COR-L47 (cell line): ENCODE measurements at regions not wholly inside any gene's neighbourhood (a gene's known extent, or its start where the extent isn't known, plus 50 kb on each side); places are given as distances from the start of the nearest gene placed in this dataset.
"Not testable (repeated sequence)": the region's sequence is repeated elsewhere in the genome, so short reads cannot be mapped to it uniquely, and the experiment has no call there.

Experiments used
- DNase-seq: peaks from one replicate; lab custom pipeline; 2025; lab: John Stamatoyannopoulos, UW

- no peak for DNase-seq
Measured at GRCh38 chr4:105050896-105051295, 95.8 kb upstream of the TET2 start.

GRCh38 chr4:105057370-105058105 lies 89.1 kb upstream of the TET2 start:
- DNase-seq, result no peak

GRCh38 chr4:105058177-105058812 lies 88.4 kb upstream of the TET2 start:
- no peak for DNase-seq

- no peak for DNase-seq
Measured at GRCh38 chr4:105059337-105059736, 87.3 kb upstream of the TET2 start.

GRCh38 chr4:105060628-105061027 lies 86.0 kb upstream of the TET2 start:
- no peak for DNase-seq

- DNase-seq, result no peak
Measured at GRCh38 chr4:105061136-105061696, 85.5 kb upstream of the TET2 start.

GRCh38 chr4:105061731-105062130 lies 84.9 kb upstream of the TET2 start:
- DNase-seq, result no peak

- DNase-seq, result no peak
Measured at GRCh38 chr4:105066401-105066800, 80.3 kb upstream of the TET2 start.

- DNase-seq, result no peak
Measured at GRCh38 chr4:105067431-105067830, 79.2 kb upstream of the TET2 start.

GRCh38 chr4:105067946-105068345 lies 78.7 kb upstream of the TET2 start:
- peak; percentile 35 for DNase-seq

- DNase-seq, result peak; percentile 58
Measured at GRCh38 chr4:105068516-105068915, 78.2 kb upstream of the TET2 start.

GRCh38 chr4:105072095-105072494 lies 74.6 kb upstream of the TET2 start:
- not testable (repeated sequence) for DNase-seq

- DNase-seq, result peak; percentile 10
Measured at GRCh38 chr4:105074097-105074496, 72.6 kb upstream of the TET2 start.

GRCh38 chr4:105075045-105075444 lies 71.6 kb upstream of the TET2 start:
- no peak for DNase-seq

GRCh38 chr4:105088110-105088879 lies 58.4 kb upstream of the TET2 start:
- no peak for DNase-seq

- DNase-seq, result peak; percentile 1
Measured at GRCh38 chr4:105092356-105092755, 54.3 kb upstream of the TET2 start.

GRCh38 chr4:105092768-105093167 lies 53.9 kb upstream of the TET2 start:
- no peak for DNase-seq

- DNase-seq, result no peak
Measured at GRCh38 chr4:105093975-105094374, 52.7 kb upstream of the TET2 start.
